ENCODE measurements at regions not wholly inside any gene's neighbourhood (a gene's known extent, or its start where the extent isn't known, plus 50 kb on each side); places are given as distances from the start of the nearest gene placed in this dataset.
A peak's percentile ranks its signal among the peaks of the same experiment; 100 is the strongest.

GRCh38 chr3:105199217-105199616, 167.5 kb upstream of the ALCAM start:
- no peak for DNase-seq

GRCh38 chr3:105210141-105210540, 156.6 kb upstream of the ALCAM start:
- no peak for DNase-seq

GRCh38 chr3:105214590-105214989, 152.1 kb upstream of the ALCAM start:
- no peak for DNase-seq

GRCh38 chr3:105222568-105223093, 144.1 kb upstream of the ALCAM start:
- DNase-seq: no peak

- DNase-seq: no peak
Observed at GRCh38 chr3:105223815-105224214, 142.9 kb upstream of the ALCAM start.

GRCh38 chr3:105228696-105229095, 138.0 kb upstream of the ALCAM start:
- DNase-seq: no peak

- DNase-seq: no peak
Observed at GRCh38 chr3:105232553-105232952, 134.2 kb upstream of the ALCAM start.

- DNase-seq: no peak
Observed at GRCh38 chr3:105233010-105233409, 133.7 kb upstream of the ALCAM start.

- DNase-seq: no peak
Observed at GRCh38 chr3:105235221-105235620, 131.5 kb upstream of the ALCAM start.

GRCh38 chr3:105235785-105236184, 130.9 kb upstream of the ALCAM start:
- no peak for DNase-seq

- no peak for DNase-seq
Observed at GRCh38 chr3:105238367-105238766, 128.3 kb upstream of the ALCAM start.

- no peak for DNase-seq
Observed at GRCh38 chr3:105243076-105243475, 123.6 kb upstream of the ALCAM start.

GRCh38 chr3:105246536-105246935, 120.2 kb upstream of the ALCAM start:
- DNase-seq: no peak

GRCh38 chr3:105253225-105253624, 113.5 kb upstream of the ALCAM start:
- peak; percentile 8 for DNase-seq

- DNase-seq: peak; percentile 13
Observed at GRCh38 chr3:105254154-105254553, 112.6 kb upstream of the ALCAM start.

GRCh38 chr3:105255350-105255749, 111.4 kb upstream of the ALCAM start:
- no peak for DNase-seq

GRCh38 chr3:105259496-105259895, 107.2 kb upstream of the ALCAM start:
- no peak for DNase-seq

GRCh38 chr3:105260385-105260784, 106.3 kb upstream of the ALCAM start:
- DNase-seq: no peak

GRCh38 chr3:105274536-105274935, 92.2 kb upstream of the ALCAM start:
- no peak for DNase-seq

- no peak for DNase-seq
Observed at GRCh38 chr3:105274958-105275357, 91.8 kb upstream of the ALCAM start.

GRCh38 chr3:105277656-105278055, 89.1 kb upstream of the ALCAM start:
- DNase-seq: no peak

- DNase-seq: no peak
Observed at GRCh38 chr3:105278688-105279087, 88.0 kb upstream of the ALCAM start.

GRCh38 chr3:105281989-105282388, 84.7 kb upstream of the ALCAM start:
- no peak for DNase-seq

GRCh38 chr3:105284876-105285275, 81.8 kb upstream of the ALCAM start:
- no peak for DNase-seq

- no peak for DNase-seq
Observed at GRCh38 chr3:105285653-105286241, 81.0 kb upstream of the ALCAM start.
